ENCODE measurements at regions not wholly inside any gene's neighbourhood (a gene's known extent, or its start where the extent isn't known, plus 50 kb on each side); places are given as distances from the start of the nearest gene placed in this dataset.
"Not testable (repeated sequence)": the region's sequence is repeated elsewhere in the genome, so short reads cannot be mapped to it uniquely, and the experiment has no call there.

DNA sequence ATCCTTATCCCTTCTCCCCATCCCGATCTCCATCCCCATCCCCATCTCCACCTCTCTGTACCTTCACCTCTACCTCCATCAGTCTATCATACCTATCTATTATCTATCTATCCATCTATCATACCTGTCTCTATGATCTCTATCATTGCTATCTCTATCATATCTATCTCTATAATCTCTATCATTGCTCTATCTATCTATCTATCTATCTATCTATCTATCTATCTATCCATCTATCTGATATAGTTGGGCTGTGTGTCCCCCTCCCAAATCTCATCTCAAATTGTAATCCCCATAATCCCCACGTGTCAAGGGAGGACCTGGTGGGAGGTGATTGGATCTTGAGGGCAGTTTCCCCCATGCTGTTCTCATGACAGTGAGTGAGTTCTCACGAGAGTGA is 97.9 kb upstream of the PAXBP1 start:
- Histone ChIP-seq H3K4me1 (ENCODE audit: insufficient read depth, low read length) (no peaks in the 10 kb centered on the region), H3K36me3 (ENCODE audit: insufficient read depth, low read length) (no peaks in the 10 kb centered on the region), H3K27ac (ENCODE audit: low read depth, low read length) (no peak overlapping the region), H2AFZ (ENCODE audit: low read depth, low read length) (no peak overlapping the region), H3K79me2 (ENCODE audit: insufficient read depth, low read length) (no peaks in the 10 kb centered on the region), H3K4me2 (ENCODE audit: low read length) (no peak overlapping the region), H3K27me3 (ENCODE audit: insufficient read depth, low read length) (no peaks in the 10 kb centered on the region), H3K9ac (ENCODE audit: low read length) (no peak overlapping the region), H3K9me3 (ENCODE audit: insufficient read depth, low read depth, low read length) (no peaks in the 10 kb centered on the region), H4K20me1 (ENCODE audit: insufficient read depth, low read length) (no peaks in the 10 kb centered on the region), H3K4me3 (ENCODE audit: insufficient read depth, low read depth, low read length) (no peak overlapping the region)
- no peak overlapping the region for H3K4me3 Mint-ChIP-seq (ENCODE audit: unreplicated experiment)
- FAIRE-seq (no peak), DNase-seq (ENCODE audit: low read depth) (no peak)
- peaks cover 9% of the 10 kb centered on the region for H3K27me3 Mint-ChIP-seq (ENCODE audit: low read depth, unreplicated experiment)
- H3K9me3 Mint-ChIP-seq (ENCODE audit: unreplicated experiment): peaks cover 10% of the 10 kb centered on the region
- no peak overlapping the region for H3K27ac Mint-ChIP-seq (ENCODE audit: unreplicated experiment)
- peaks cover 13% of the 10 kb centered on the region for H3K4me1 Mint-ChIP-seq (ENCODE audit: low read depth, unreplicated experiment)
- no peaks in the 10 kb centered on the region for H3K36me3 Mint-ChIP-seq (ENCODE audit: low read depth, unreplicated experiment)
- no peak for TF ChIP-seq EZH2 (IDR thresholded peaks at IDR 0.05; ENCODE audit: insufficient read depth, low read length)
- TF ChIP-seq, protein P1, sequence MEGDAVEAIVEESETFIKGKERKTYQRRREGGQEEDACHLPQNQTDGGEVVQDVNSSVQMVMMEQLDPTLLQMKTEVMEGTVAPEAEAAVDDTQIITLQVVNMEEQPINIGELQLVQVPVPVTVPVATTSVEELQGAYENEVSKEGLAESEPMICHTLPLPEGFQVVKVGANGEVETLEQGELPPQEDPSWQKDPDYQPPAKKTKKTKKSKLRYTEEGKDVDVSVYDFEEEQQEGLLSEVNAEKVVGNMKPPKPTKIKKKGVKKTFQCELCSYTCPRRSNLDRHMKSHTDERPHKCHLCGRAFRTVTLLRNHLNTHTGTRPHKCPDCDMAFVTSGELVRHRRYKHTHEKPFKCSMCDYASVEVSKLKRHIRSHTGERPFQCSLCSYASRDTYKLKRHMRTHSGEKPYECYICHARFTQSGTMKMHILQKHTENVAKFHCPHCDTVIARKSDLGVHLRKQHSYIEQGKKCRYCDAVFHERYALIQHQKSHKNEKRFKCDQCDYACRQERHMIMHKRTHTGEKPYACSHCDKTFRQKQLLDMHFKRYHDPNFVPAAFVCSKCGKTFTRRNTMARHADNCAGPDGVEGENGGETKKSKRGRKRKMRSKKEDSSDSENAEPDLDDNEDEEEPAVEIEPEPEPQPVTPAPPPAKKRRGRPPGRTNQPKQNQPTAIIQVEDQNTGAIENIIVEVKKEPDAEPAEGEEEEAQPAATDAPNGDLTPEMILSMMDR (IDR thresholded peaks at IDR 0.05; ENCODE audit: insufficient read depth, low read depth, low read length): no peak

DNA sequence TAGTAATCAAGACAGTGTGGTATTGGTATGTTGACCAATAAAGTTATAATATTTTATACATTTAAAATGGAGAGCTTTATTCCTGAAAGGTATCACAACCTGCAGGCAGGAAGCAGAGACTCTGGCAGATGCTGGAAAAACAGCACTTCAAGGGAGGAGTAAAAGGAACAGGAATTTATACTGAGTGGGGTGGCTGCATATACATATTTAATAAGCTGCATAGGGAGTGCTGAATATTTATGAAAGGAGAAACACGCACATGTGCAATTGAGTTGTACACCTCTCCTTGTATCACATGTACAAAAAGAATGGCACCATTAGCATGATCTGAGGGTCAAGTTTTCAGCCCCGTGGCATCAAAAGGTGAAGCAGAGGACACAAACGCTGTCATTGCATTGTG is 104.9 kb upstream of the PAXBP1 start:
- H3K4me1 Mint-ChIP-seq (ENCODE audit: low read depth, unreplicated experiment): no peaks in the 10 kb centered on the region
- no peak for TF ChIP-seq EZH2 (IDR thresholded peaks at IDR 0.05; ENCODE audit: insufficient read depth, low read length)
- TF ChIP-seq, protein P1 (IDR thresholded peaks at IDR 0.05; ENCODE audit: insufficient read depth, low read depth, low read length): no peak
- Histone ChIP-seq H3K79me2 (ENCODE audit: insufficient read depth, low read length) (no peaks in the 10 kb centered on the region), H3K4me2 (ENCODE audit: low read length) (no peak overlapping the region), H2AFZ (ENCODE audit: low read depth, low read length) (no peak overlapping the region), H3K4me3 (ENCODE audit: insufficient read depth, low read depth, low read length) (no peak overlapping the region), H3K9me3 (ENCODE audit: insufficient read depth, low read depth, low read length) (no peaks in the 10 kb centered on the region), H3K27ac (ENCODE audit: low read depth, low read length) (no peak overlapping the region), H3K27me3 (ENCODE audit: insufficient read depth, low read length) (no peaks in the 10 kb centered on the region), H3K36me3 (ENCODE audit: insufficient read depth, low read length) (no peaks in the 10 kb centered on the region), H3K4me1 (ENCODE audit: insufficient read depth, low read length) (no peaks in the 10 kb centered on the region), H3K9ac (ENCODE audit: low read length) (no peak overlapping the region), H4K20me1 (ENCODE audit: insufficient read depth, low read length) (no peaks in the 10 kb centered on the region)
- peaks cover 8% of the 10 kb centered on the region for H3K9me3 Mint-ChIP-seq (ENCODE audit: unreplicated experiment)
- DNase-seq (ENCODE audit: low read depth): no peak
- H3K4me3 Mint-ChIP-seq (ENCODE audit: unreplicated experiment): no peak overlapping the region
- H3K27ac Mint-ChIP-seq (ENCODE audit: unreplicated experiment): no peak overlapping the region
- no peaks in the 10 kb centered on the region for H3K36me3 Mint-ChIP-seq (ENCODE audit: low read depth, unreplicated experiment)
- FAIRE-seq: no peak
- H3K27me3 Mint-ChIP-seq (ENCODE audit: low read depth, unreplicated experiment): peaks cover 7% of the 10 kb centered on the region

DNA sequence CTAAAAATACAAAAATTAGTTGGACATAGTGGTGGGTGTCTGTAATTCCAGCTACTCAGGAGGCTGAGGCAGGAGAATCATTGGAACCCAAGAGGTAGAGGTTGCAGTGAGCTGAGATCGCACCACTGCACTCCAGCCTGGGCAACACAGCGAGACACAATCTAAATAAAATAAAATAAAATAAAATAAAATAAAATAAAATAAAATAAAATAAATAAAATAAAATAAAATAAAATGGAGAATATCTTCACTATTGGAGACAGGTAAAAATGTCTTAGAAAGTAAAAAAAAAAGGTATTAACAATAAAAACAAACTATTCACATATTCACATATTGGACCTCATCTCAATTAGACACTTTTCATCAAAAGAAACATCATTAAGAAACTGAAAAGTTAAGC is 106.3 kb upstream of the PAXBP1 start:
- H3K36me3 Mint-ChIP-seq (ENCODE audit: low read depth, unreplicated experiment); H3K27me3 Mint-ChIP-seq (ENCODE audit: low read depth, unreplicated experiment); H3K4me3 ChIP-seq (ENCODE audit: insufficient read depth, low read depth, low read length): not testable (repeated sequence)

More for the DNA sequence above, 106.3 kb upstream of the PAXBP1 start:
- H3K4me1 Mint-ChIP-seq (ENCODE audit: low read depth, unreplicated experiment); FAIRE-seq; DNase-seq (ENCODE audit: low read depth); H3K9ac ChIP-seq (ENCODE audit: low read length); H3K4me2 ChIP-seq (ENCODE audit: low read length); H3K36me3 ChIP-seq (ENCODE audit: insufficient read depth, low read length); H3K9me3 Mint-ChIP-seq (ENCODE audit: unreplicated experiment); H3K27me3 ChIP-seq (ENCODE audit: insufficient read depth, low read length); H3K4me3 Mint-ChIP-seq (ENCODE audit: unreplicated experiment); H3K27ac ChIP-seq (ENCODE audit: low read depth, low read length); H3K27ac Mint-ChIP-seq (ENCODE audit: unreplicated experiment); H3K79me2 ChIP-seq (ENCODE audit: insufficient read depth, low read length); H3K9me3 ChIP-seq (ENCODE audit: insufficient read depth, low read depth, low read length); H4K20me1 ChIP-seq (ENCODE audit: insufficient read depth, low read length); H3K4me1 ChIP-seq (ENCODE audit: insufficient read depth, low read length); H2AFZ ChIP-seq (ENCODE audit: low read depth, low read length): not testable (repeated sequence)
